ENCODE measurements at regions not wholly inside any gene's neighbourhood (a gene's known extent, or its start where the extent isn't known, plus 50 kb on each side); places are given as distances from the start of the nearest gene placed in this dataset.

DNA sequence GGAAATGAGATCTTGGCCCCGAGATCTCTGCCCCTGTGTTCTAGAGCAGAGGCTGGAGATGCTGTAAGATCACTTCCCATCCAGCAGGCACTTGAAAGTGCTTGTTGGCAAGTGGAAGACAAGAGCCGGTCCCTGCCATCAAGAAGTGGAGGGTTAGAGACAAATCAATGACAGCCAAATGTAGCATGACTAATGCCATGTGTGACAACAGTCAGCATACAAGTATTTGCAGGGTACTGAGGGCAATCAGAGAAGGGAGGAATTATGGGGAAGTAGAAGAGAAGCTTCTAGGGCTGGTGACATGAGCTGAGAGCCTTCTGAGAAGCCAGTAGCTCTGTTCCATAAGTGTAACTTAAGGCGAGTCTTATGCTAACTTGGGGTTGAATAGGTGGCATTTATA is 58.6 kb downstream of the TMEM17 start:
- no peaks in the 10 kb centered on the region for H3K36me3 Mint-ChIP-seq (ENCODE audit: insufficient read depth in 2 of 2)
- H3K4me1 Mint-ChIP-seq (ENCODE audit: low read depth) = no peaks in the 10 kb centered on the region
- H3K9me3 Mint-ChIP-seq = no peaks in the 10 kb centered on the region
- no peak for ATAC-seq (replicated peaks in 1 of 2)
- DNase-seq = no peak
- no peak overlapping the region for H3K4me3 Mint-ChIP-seq
- no peak overlapping the region for H3K27ac Mint-ChIP-seq
- no peaks in the 10 kb centered on the region for H3K27me3 Mint-ChIP-seq (ENCODE audit: low read depth)

DNA sequence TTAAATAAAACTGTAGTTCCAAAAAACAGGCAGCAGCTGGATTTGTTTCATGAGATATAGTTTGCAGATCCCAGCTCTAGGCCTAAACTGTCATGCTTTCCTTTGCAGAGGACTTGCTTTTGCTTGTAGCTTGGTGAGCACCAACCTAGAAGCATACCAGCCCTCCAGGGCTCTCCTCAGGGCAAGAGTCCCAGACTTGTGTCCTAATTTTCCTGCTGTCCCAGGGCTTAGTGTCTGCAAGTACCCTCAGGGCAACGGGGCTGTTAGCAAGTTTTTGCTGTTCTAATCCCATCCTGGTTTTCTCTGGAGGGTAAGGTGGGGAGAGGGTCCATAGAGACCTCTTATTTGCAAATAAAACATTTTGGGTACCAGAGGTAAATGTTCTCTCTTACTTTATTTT is 59.5 kb downstream of the TMEM17 start:
- no peak for ATAC-seq (replicated peaks in 1 of 2)
- Mint-ChIP-seq H3K4me3 (no peak overlapping the region), H3K4me1 (ENCODE audit: low read depth) (no peaks in the 10 kb centered on the region), H3K9me3 (no peaks in the 10 kb centered on the region), H3K36me3 (ENCODE audit: insufficient read depth in 2 of 2) (no peaks in the 10 kb centered on the region), H3K27me3 (ENCODE audit: low read depth) (peaks cover 6% of the 10 kb centered on the region), H3K27ac (no peak overlapping the region)
- DNase-seq = no peak

DNA sequence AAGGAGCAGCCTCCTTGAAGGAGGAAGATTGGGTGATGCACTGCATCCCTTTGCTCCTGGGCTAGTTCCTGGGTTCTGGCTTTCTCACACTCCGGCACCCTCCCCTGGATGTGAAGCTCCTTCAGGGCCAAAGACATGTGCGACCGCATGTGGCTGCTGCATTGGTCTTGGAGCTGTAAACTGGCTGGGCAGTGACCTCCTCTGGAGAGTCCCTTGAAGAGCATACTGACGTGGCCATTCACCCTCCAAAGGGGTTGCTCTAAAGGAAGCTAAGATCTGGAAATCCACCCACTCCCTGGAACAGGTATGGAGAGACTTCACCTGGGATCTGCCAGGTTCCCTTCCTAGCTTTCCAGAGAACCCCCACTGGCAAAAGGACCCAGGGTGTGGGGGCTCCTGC is 62.1 kb downstream of the TMEM17 start:
- H3K27ac Mint-ChIP-seq = no peak overlapping the region
- no peak for ATAC-seq (replicated peaks in 1 of 2)

DNA sequence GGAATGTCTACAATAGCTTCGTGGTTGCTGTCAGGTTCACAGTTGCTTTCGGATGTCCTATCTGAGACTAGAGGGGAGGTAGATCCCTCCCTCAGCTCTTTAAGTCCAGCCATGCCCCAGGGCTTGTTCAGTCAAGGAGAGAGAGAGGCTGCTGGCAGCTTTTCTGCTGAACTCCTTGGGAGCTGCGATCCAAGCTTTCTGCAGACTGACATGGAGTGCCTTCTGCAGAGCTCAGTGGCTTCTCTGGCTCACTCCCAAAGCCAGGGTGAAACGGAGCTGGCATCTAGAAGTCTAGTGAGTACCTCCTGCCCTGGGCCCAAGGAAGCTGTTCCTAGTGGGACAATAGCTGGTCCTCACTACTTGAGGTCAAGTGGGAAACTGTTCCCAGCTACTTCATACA is 62.5 kb downstream of the TMEM17 start:
- Mint-ChIP-seq H3K27ac (no peak overlapping the region), H3K9me3 (no peaks in the 10 kb centered on the region), H3K4me1 (ENCODE audit: low read depth) (no peaks in the 10 kb centered on the region), H3K4me3 (no peak overlapping the region), H3K27me3 (ENCODE audit: low read depth) (peaks cover 8% of the 10 kb centered on the region), H3K36me3 (ENCODE audit: insufficient read depth in 2 of 2) (no peaks in the 10 kb centered on the region)
- ATAC-seq (replicated peaks in 1 of 2) (no peak), DNase-seq (no peak)

More for the DNA sequence above, 62.1 kb downstream of the TMEM17 start:
- H3K4me3 Mint-ChIP-seq = no peak overlapping the region
- H3K27me3 Mint-ChIP-seq (ENCODE audit: low read depth) = peaks cover 8% of the 10 kb centered on the region
- no peaks in the 10 kb centered on the region for H3K9me3 Mint-ChIP-seq
- no peaks in the 10 kb centered on the region for H3K4me1 Mint-ChIP-seq (ENCODE audit: low read depth)
- H3K36me3 Mint-ChIP-seq (ENCODE audit: insufficient read depth in 2 of 2) = no peaks in the 10 kb centered on the region
- DNase-seq = no peak

DNA sequence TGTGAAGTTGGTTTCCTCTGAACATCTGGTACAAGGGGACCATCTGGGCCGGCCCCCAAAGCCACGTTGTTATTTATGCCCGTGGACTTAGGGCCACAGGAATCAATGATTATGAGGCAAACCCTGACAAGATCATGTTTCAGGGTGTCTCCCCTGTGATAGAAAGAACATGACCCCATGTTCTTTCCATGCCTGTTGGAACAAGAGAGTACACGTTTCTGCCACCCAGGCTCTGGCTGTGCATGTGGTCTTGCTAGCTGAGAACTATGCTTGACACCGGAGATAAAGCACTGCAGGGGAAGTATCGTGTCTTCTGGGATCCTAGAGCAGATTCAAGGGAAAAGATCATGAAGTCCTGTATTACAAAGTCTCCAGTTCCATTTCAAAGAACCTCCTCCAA is 64.2 kb downstream of the TMEM17 start:
- H3K4me3 Mint-ChIP-seq = no peak overlapping the region

DNA sequence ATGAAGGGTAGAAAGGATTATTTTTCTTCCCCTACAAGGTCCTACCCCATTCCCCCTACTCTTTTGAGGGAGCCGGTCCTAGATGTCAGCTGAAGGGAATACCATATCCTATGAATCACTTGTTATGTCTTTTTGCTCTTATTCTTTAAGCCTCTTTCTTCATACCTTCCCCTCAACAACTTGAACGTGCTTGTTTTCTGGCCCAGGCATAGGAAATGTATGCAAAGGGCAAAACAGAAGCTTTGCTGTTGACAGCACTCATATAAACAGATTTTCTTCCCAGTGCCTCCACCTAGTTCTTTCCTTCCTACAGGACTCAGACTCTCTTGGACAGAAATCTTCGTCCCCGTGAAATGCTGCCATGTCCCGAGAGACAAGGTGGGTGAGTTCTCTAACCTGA is 64.6 kb downstream of the TMEM17 start:
- no peaks in the 10 kb centered on the region for H3K36me3 Mint-ChIP-seq (ENCODE audit: insufficient read depth in 2 of 2)
- no peak overlapping the region for H3K27ac Mint-ChIP-seq
- H3K9me3 Mint-ChIP-seq = no peaks in the 10 kb centered on the region
- H3K4me1 Mint-ChIP-seq (ENCODE audit: low read depth) = no peaks in the 10 kb centered on the region
- ATAC-seq (replicated peaks in 1 of 2) (no peak), DNase-seq (no peak)
- peaks cover 8% of the 10 kb centered on the region for H3K27me3 Mint-ChIP-seq (ENCODE audit: low read depth)
- H3K4me3 Mint-ChIP-seq = no peak overlapping the region

More for the DNA sequence above, 64.2 kb downstream of the TMEM17 start:
- H3K36me3 Mint-ChIP-seq (ENCODE audit: insufficient read depth in 2 of 2) = no peaks in the 10 kb centered on the region
- no peak overlapping the region for H3K27ac Mint-ChIP-seq
- ATAC-seq (replicated peaks in 1 of 2) (no peak), DNase-seq (no peak)
- H3K9me3 Mint-ChIP-seq = no peaks in the 10 kb centered on the region
- H3K27me3 Mint-ChIP-seq (ENCODE audit: low read depth) = peaks cover 8% of the 10 kb centered on the region
- H3K4me1 Mint-ChIP-seq (ENCODE audit: low read depth) = no peaks in the 10 kb centered on the region

DNA sequence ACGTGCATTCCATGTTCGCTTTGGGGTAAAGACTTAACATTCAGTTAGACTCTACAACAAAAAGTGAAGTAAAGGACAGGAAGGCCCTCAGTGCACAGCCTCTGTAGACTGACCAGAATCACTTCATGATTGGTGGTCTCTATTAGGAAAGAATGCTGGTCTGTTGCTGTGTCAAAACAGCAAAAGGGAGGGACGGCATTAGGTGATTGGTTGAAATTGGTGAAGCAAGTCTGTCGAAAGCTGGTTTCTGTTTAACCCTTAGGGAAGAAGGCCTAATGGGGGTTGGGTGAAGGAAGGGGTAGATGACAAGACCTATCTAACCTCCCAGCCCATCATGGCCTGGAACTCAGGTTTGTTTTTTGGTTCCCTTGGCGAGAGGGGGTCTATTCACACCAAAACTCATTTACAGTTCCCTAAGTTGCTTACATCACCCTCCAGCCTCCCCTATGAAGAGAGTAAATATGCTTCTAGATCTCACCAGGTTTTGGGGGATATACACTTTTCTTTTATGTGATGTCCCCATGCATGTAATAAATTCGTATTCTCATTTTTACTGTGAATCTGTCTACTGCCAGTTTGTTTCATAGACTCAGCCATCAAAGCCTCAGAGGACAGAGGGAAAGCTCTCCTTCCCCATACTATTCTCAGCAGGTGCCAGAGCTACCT is 65.6 kb downstream of the TMEM17 start:
- DNase-seq (no peak), ATAC-seq (replicated peaks in 1 of 2) (no peak)
- peaks cover 8% of the 10 kb centered on the region for H3K27me3 Mint-ChIP-seq (ENCODE audit: low read depth)
- H3K27ac Mint-ChIP-seq = no peak overlapping the region
- no peaks in the 10 kb centered on the region for H3K36me3 Mint-ChIP-seq (ENCODE audit: insufficient read depth in 2 of 2)
- H3K4me3 Mint-ChIP-seq = no peak overlapping the region
- no peaks in the 10 kb centered on the region for H3K9me3 Mint-ChIP-seq
- H3K4me1 Mint-ChIP-seq (ENCODE audit: low read depth) = no peaks in the 10 kb centered on the region

DNA sequence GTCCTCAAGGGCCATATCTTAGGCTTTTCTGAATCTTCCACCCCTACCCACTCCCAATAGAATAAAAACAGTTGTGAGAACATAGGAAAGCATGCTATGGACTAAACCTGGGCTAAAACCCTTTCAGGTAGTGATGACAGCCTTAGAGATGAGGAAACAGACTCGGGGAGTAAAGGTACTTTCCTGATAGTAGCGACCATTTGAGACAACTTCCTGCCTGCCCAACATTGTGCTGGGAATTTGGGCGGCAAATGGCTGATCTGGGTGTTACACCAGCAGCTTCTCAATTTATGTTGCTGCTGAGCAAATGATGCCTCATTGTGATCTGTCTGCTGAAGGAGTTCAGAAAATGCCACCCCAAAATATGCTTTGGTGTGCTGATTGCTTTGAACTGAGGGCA is 66.6 kb downstream of the TMEM17 start:
- no peak overlapping the region for H3K4me3 Mint-ChIP-seq
- no peaks in the 10 kb centered on the region for H3K4me1 Mint-ChIP-seq (ENCODE audit: low read depth)
- H3K36me3 Mint-ChIP-seq (ENCODE audit: insufficient read depth in 2 of 2) = no peaks in the 10 kb centered on the region
- H3K27ac Mint-ChIP-seq = no peak overlapping the region
- ATAC-seq (replicated peaks in 1 of 2) (no peak), DNase-seq (no peak)
- H3K27me3 Mint-ChIP-seq (ENCODE audit: low read depth) = peaks cover 8% of the 10 kb centered on the region
- H3K9me3 Mint-ChIP-seq = no peaks in the 10 kb centered on the region

DNA sequence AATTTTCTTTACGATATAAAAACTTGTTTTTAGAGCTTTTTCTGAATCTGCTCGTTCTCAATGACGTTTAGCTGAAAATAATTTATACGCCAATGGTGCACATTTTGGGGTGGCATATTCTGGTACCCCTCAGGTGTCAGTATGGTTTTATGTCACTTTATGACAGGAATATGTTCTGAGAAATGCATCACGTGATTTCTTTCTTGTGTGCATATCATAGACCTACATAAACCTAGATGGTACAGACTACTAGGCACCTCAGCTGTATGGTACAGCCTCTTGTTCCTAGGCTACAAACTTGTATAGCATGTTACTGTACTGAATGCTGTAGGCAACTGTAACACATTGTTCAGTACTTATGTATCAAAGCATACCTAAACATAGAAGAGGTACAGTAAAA is 68.2 kb downstream of the TMEM17 start:
- H3K9me3 Mint-ChIP-seq = no peaks in the 10 kb centered on the region
- ATAC-seq (replicated peaks in 1 of 2) (no peak), DNase-seq (no peak)
- H3K4me1 Mint-ChIP-seq (ENCODE audit: low read depth) = no peaks in the 10 kb centered on the region
- H3K36me3 Mint-ChIP-seq (ENCODE audit: insufficient read depth in 2 of 2) = no peaks in the 10 kb centered on the region
- no peak overlapping the region for H3K4me3 Mint-ChIP-seq
- H3K27me3 Mint-ChIP-seq (ENCODE audit: low read depth) = peaks cover 8% of the 10 kb centered on the region
- no peak overlapping the region for H3K27ac Mint-ChIP-seq

DNA sequence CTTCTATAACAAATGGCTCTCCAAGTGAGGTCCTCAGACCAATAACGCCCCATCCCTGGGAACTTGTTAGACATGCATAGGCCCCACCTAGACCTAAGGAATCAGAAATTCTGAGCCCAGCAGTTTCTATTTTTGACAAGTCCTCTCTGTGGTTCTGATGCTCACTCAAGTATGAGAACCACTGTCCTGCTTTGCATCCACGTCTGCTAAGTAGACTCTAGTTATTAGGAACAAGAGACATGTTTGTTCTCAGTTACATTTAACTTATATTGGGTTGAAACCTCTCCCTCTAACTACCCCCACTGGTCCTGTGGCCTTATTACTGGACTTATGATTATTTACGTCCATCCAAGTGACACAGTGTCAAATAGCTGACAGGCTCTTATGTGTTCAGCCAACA is 70.3 kb downstream of the TMEM17 start:
- DNase-seq (no peak), ATAC-seq (replicated peaks in 1 of 2) (no peak)
- Mint-ChIP-seq H3K27ac (no peak overlapping the region), H3K4me1 (ENCODE audit: low read depth) (no peaks in the 10 kb centered on the region), H3K9me3 (no peaks in the 10 kb centered on the region), H3K27me3 (ENCODE audit: low read depth) (no peaks in the 10 kb centered on the region), H3K4me3 (no peak overlapping the region), H3K36me3 (ENCODE audit: insufficient read depth in 2 of 2) (no peaks in the 10 kb centered on the region)

DNA sequence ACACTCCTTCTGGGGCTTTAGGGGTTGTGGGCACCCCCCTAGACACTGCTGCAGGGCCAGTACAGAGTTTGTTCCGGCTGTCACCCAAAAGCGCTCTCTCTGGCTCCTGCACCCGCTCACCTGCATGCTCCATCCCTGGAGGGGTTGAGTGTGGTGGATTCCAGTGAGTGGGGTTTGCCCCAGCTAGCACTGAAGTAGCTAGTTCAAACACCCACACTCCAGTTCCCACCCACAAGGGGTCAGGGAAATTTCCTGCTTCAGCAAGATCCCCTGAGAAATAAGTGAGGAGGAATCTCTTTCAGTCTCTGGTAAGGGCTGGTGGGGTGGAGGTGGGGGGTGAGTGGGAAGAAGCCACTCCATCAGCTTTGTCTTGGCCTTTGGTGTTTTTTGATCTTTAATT is 73.6 kb downstream of the TMEM17 start:
- Mint-ChIP-seq H3K36me3 (ENCODE audit: insufficient read depth in 2 of 2) (no peaks in the 10 kb centered on the region), H3K27me3 (ENCODE audit: low read depth) (no peaks in the 10 kb centered on the region), H3K9me3 (no peaks in the 10 kb centered on the region), H3K4me3 (no peak overlapping the region), H3K27ac (no peak overlapping the region), H3K4me1 (ENCODE audit: low read depth) (no peaks in the 10 kb centered on the region)
- no peak for ATAC-seq (replicated peaks in 1 of 2)
- DNase-seq = no peak

DNA sequence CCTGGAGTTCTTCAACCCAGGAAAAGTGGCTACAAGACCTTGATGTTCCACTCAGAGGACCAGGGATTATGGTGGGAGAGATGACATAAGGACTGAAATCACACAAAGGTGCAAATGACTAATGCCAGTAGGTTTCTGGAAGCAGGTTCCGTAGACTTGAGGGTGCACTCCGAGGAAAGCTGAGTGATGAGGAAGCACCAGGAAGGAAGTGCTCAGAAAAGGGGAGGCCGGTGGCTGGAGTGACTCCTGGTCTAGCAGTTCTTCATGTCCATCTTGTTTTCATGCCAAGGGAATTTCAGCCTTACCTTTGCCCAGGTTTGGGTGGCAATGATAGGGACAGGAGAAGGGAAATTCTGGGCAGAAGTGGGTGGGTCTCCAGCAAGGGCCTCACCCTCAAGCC is 74.5 kb downstream of the TMEM17 start:
- Mint-ChIP-seq H3K27ac (no peak overlapping the region), H3K4me3 (no peak overlapping the region), H3K27me3 (ENCODE audit: low read depth) (no peaks in the 10 kb centered on the region), H3K4me1 (ENCODE audit: low read depth) (no peaks in the 10 kb centered on the region), H3K36me3 (ENCODE audit: insufficient read depth in 2 of 2) (no peaks in the 10 kb centered on the region), H3K9me3 (no peaks in the 10 kb centered on the region)
- no peak for ATAC-seq (replicated peaks in 1 of 2)
- no peak for DNase-seq

DNA sequence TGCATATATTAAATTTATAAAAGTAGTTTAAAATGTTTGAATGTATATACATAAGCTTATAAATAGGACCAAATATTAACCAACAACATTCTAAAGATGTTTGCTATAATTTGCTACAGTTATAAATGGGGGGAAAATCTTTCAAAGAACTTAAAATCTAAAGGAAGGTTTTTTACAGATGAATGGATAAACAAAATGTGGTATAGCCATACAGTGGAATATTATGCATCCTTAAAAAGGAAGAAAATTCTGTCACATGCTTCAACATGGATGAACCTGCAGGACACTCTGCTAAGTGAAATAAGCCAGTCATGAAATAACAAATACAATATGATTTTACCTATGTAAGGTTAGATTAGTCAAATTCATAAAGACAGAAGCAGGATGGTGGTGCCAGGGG is 75.8 kb downstream of the TMEM17 start:
- no peak for DNase-seq
- no peaks in the 10 kb centered on the region for H3K27me3 Mint-ChIP-seq (ENCODE audit: low read depth)
- no peak for ATAC-seq (replicated peaks in 1 of 2)
- no peaks in the 10 kb centered on the region for H3K9me3 Mint-ChIP-seq
- no peaks in the 10 kb centered on the region for H3K36me3 Mint-ChIP-seq (ENCODE audit: insufficient read depth in 2 of 2)
- no peaks in the 10 kb centered on the region for H3K4me1 Mint-ChIP-seq (ENCODE audit: low read depth)
- H3K4me3 Mint-ChIP-seq = no peak overlapping the region
- H3K27ac Mint-ChIP-seq = no peak overlapping the region

DNA sequence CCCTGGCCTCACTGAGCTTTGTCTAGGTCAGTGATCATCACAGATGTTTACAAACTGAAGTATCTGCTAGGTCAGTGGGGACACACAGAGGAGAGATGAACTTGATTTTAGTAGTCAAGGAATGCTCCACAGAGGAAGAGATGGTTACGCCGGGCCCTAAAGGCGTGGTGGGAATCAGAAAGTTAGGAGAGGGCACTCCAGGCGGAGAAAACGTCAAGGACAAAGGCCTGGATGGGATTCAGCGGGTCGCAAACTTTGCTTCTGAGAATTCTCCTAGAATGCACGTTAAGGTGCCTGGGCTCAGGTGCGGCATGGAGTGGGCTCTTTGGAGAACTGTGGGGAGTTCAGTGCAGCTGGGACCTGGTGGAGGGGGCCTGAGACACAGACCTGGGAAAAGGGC is 78.8 kb downstream of the TMEM17 start:
- H3K27ac Mint-ChIP-seq = no peak overlapping the region
- H3K9me3 Mint-ChIP-seq = no peaks in the 10 kb centered on the region
- H3K4me1 Mint-ChIP-seq (ENCODE audit: low read depth) = no peaks in the 10 kb centered on the region
- DNase-seq (no peak), ATAC-seq (replicated peaks in 1 of 2) (no peak)
- H3K27me3 Mint-ChIP-seq (ENCODE audit: low read depth) = no peaks in the 10 kb centered on the region
- no peak overlapping the region for H3K4me3 Mint-ChIP-seq
- no peaks in the 10 kb centered on the region for H3K36me3 Mint-ChIP-seq (ENCODE audit: insufficient read depth in 2 of 2)

Measured in activated T-cell treated with anti-CD3 and anti-CD28 coated beads, Interleukin-2, amount 50 U/mL, for 72 hours (primary cell).